Nephron (organoid): ENCODE measurements at regions not wholly inside any gene's neighbourhood (a gene's known extent, or its start where the extent isn't known, plus 50 kb on each side); places are given as distances from the start of the nearest gene placed in this dataset.

Experiments used
- H3K27ac Mint-ChIP-seq, 3 experiments: 2 replicates each; pipeline ENCODE4 v1.8.0; 2020; ENCODE audit warnings: mixed read lengths in 3 of 3, mild to moderate bottlenecking in 2 of 3, moderate library complexity in 1 of 3
- H3K27me3 Mint-ChIP-seq: 2 replicates; pipeline ENCODE4 v1.8.0; 2021; ENCODE audit warnings: low read depth, mild to moderate bottlenecking, moderate library complexity, mixed read lengths
- H3K36me3 Mint-ChIP-seq: 2 replicates; pipeline ENCODE4 v1.8.0; 2020; ENCODE audit warnings: low read depth, mixed read lengths
- H3K4me1 Mint-ChIP-seq: 2 replicates; pipeline ENCODE4 v1.8.0; 2020; ENCODE audit warnings: mixed read lengths
- H3K4me3 Mint-ChIP-seq, 3 experiments: 2 replicates each; pipeline ENCODE4 v1.8.0; 2020; ENCODE audit warnings: mild to moderate bottlenecking in 3 of 3, mixed read lengths in 3 of 3, moderate library complexity in 2 of 3
- H3K9me3 Mint-ChIP-seq: 2 replicates; pipeline ENCODE4 v1.8.0; 2020; ENCODE audit warnings: mixed read lengths
- CTCF ChIP-seq, 3 experiments: fragments of 200-600 bp; sonication (generic); IDR thresholded peaks; one replicate each; pipeline ENCODE4 v1.5.0; 2021; ENCODE audit warnings: antibody characterized with exemption in 3 of 3; ENCODE audit not compliant: unreplicated experiment in 3 of 3

DNA sequence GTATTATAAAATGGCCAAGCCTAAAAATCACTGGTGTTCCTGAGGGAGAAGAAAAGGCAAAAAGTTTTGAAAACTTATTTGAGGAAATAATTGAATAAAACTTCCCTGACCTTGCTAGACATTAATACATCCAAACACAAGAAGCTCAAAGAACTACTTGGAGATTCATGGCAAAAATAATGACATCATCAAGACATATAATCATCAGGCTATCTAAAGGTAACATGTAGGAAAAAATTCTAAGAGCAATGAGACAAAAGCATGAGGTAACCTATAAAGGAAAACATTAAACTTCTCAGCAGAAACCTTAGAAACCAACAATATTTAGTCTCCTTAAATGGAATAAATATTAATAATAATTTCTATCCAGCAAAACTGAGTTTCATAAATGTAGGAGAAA is 887.6 kb downstream of the PCDH19 start:
- H3K36me3 Mint-ChIP-seq = no peaks in the 10 kb centered on the region
- no peak overlapping the region for H3K4me3 Mint-ChIP-seq
- peaks cover 2% of the 10 kb centered on the region for H3K9me3 Mint-ChIP-seq

GRCh38 chrX:99507768-99508167 is 902.3 kb downstream of the PCDH19 start:
- no peak overlapping the region for H3K4me3 Mint-ChIP-seq
- peaks cover 4% of the 10 kb centered on the region for H3K9me3 Mint-ChIP-seq
- no peak for TF ChIP-seq CTCF (IDR thresholded peaks at IDR 0.05; ENCODE audit: unreplicated experiment in 3 of 3)
- no peaks in the 10 kb centered on the region for H3K4me1 Mint-ChIP-seq
- H3K36me3 Mint-ChIP-seq = no peaks in the 10 kb centered on the region
- no peaks in the 10 kb centered on the region for H3K27me3 Mint-ChIP-seq
- no peak overlapping the region for H3K27ac Mint-ChIP-seq

More for the DNA sequence above, 887.6 kb downstream of the PCDH19 start:
- no peak for TF ChIP-seq CTCF (IDR thresholded peaks at IDR 0.05; ENCODE audit: unreplicated experiment in 3 of 3)
- Mint-ChIP-seq H3K27me3 (no peaks in the 10 kb centered on the region), H3K27ac (no peak overlapping the region), H3K4me1 (no peaks in the 10 kb centered on the region)

DNA sequence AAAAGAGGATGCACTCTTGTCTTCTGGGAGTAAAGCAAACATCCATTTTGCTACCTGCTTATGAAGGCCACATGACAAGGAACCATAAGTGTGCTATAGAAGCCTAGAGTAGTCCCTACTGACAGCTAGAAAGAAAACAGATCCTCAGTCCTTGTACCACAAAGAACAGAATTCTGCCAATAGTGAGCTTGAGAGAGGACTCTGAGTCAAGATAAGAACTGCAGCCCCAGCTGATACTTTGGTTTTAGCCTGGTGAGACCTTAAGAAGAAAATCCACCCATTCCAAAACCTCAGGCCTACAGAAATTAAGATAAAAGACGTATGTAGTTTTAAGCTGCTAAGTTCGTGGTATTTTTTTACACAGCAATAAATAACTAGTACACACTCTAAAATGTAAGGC is 914.6 kb downstream of the PCDH19 start:
- no peaks in the 10 kb centered on the region for H3K4me1 Mint-ChIP-seq

DNA sequence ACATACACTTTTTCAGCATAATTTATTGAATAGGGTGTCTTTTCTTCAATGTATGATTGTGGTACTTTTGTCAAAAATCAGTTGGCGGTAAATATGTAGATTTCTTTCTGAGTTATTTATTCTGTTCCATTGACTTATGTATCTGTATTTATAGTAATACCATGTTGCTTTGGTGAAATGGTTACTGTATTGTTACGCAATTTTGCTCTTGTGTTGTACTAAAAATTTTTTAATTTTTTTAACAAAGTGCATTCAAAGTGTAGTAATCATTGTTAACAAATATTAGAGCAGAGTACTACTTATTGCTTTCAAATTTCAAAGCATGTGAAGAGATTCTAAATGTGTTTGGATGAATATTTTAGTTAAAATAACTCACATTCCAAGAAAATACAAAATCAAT is 915.4 kb downstream of the PCDH19 start:
- H3K9me3 Mint-ChIP-seq = peaks cover 18% of the 10 kb centered on the region

More for the DNA sequence above, 914.6 kb downstream of the PCDH19 start:
- Mint-ChIP-seq H3K27ac (no peak overlapping the region), H3K4me3 (no peak overlapping the region), H3K9me3 (peaks cover 25% of the 10 kb centered on the region), H3K36me3 (no peaks in the 10 kb centered on the region), H3K27me3 (no peaks in the 10 kb centered on the region)
- TF ChIP-seq CTCF (IDR thresholded peaks at IDR 0.05; ENCODE audit: unreplicated experiment in 3 of 3) = no peak

GRCh38 chrX:99480728-99481127 is 929.3 kb downstream of the PCDH19 start:
- Mint-ChIP-seq H3K4me1 (no peaks in the 10 kb centered on the region), H3K36me3 (no peaks in the 10 kb centered on the region), H3K27ac (no peak overlapping the region), H3K9me3 (no peaks in the 10 kb centered on the region), H3K27me3 (no peaks in the 10 kb centered on the region), H3K4me3 (no peak overlapping the region)
- TF ChIP-seq CTCF (IDR thresholded peaks at IDR 0.05; ENCODE audit: unreplicated experiment in 3 of 3) = no peak

More for the DNA sequence above, 915.4 kb downstream of the PCDH19 start:
- Mint-ChIP-seq H3K36me3 (no peaks in the 10 kb centered on the region), H3K4me3 (no peak overlapping the region), H3K4me1 (no peaks in the 10 kb centered on the region), H3K27me3 (no peaks in the 10 kb centered on the region), H3K27ac (no peak overlapping the region)
- no peak for TF ChIP-seq CTCF (IDR thresholded peaks at IDR 0.05; ENCODE audit: unreplicated experiment in 3 of 3)

DNA sequence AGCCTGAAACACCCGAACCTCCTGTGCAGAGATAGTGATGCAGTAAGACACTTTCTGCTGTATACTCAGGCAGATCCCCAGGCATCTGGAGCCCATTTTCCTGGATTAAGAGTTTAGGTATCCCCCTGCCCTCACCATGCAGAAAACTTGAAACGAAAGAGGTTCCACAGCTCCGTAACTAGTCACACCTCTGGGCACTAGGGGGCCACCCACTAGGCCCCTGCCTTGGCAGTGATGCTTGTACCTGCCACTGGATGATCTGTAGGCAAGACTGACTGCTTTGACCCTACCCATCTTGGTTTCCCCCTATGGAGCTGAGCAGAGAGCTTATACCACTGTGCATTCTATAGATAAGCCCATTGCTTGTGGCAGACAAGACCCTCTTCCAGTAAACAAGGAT is 940.6 kb downstream of the PCDH19 start:
- H3K27me3 Mint-ChIP-seq = no peaks in the 10 kb centered on the region
- no peaks in the 10 kb centered on the region for H3K36me3 Mint-ChIP-seq
- TF ChIP-seq CTCF (IDR thresholded peaks at IDR 0.05; ENCODE audit: unreplicated experiment in 3 of 3) = no peak

More for the DNA sequence above, 940.6 kb downstream of the PCDH19 start:
- Mint-ChIP-seq H3K9me3 (peaks cover 3% of the 10 kb centered on the region), H3K4me1 (no peaks in the 10 kb centered on the region), H3K27ac (no peak overlapping the region), H3K4me3 (no peak overlapping the region)
